HepG2 (cell line): ENCODE measurements at regions not wholly inside any gene's neighbourhood (a gene's known extent, or its start where the extent isn't known, plus 50 kb on each side); places are given as distances from the start of the nearest gene placed in this dataset.

Experiments used
- ATAC-seq: fragments of 200-7000 bp; cut with Tn5 transposase; 3 replicates; pipeline ENCODE4 v1.9.1; 2020; ENCODE audit warnings: mild to moderate bottlenecking, moderate library complexity
- BruUV-seq: library from RNA; stranded (reverse); fragments of 400-500 nt; replicated peaks from 2 replicates; lab custom pipeline; 2021; lab: Mats Ljungman, UMichigan
- CTCF ChIA-PET: fragments of 300-600 bp; formaldehyde crosslinking; extraction: SDS; loops from one replicate; lab custom pipeline; 2021; ENCODE audit warnings: low total read pairs, inconsistent platforms, low intra/inter-chr PET ratio; lab: Yijun Ruan, JAX
- POLR2A ChIA-PET: fragments of 350-600 bp; sonication (Branson Sonifier 250); formaldehyde crosslinking; loops from one replicate; lab custom pipeline; 2020; ENCODE audit warnings: antibody characterized with exemption, inconsistent platforms; lab: Yijun Ruan, JAX
- DNase-seq: peaks from one replicate; pipeline ENCODE4 v3.0.0-alpha.2; 2015; ENCODE audit warnings: low spot score
- FAIRE-seq: peaks from 3 replicates; lab custom pipeline; 2011; peaks lifted over from hg19 to GRCh38; lab: Jason Lieb, UNC
- H2AFZ ChIP-seq: one replicate; pipeline ENCODE4 v1.6.1; 2011; ENCODE audit warnings: low read length, inconsistent platforms
- H3K27ac ChIP-seq: fragments of 300-600 bp; 3 replicates; pipeline ENCODE4 v1.8.0; 2011; ENCODE audit warnings: mixed run types, mild to moderate bottlenecking, mixed read lengths, low read length, inconsistent platforms; ENCODE audit not compliant: insufficient read depth; ENCODE audit errors: extremely low read length
- H3K27me3 ChIP-seq, 2 experiments: fragments of 200-600 bp in 1 of 2; 2 replicates in 1 of 2; 3 replicates in 1 of 2; pipeline versions ENCODE4 v1.6.0 to v1.8.0; 2011; ENCODE audit warnings: low read length in 2 of 2, mild to moderate bottlenecking in 2 of 2, moderate library complexity in 2 of 2, inconsistent platforms in 1 of 2; ENCODE audit not compliant: insufficient read depth in 2 of 2, control insufficient read depth in 1 of 2
- H3K36me3 ChIP-seq, 2 experiments: fragments of 200-600 bp in 1 of 2; replicated peaks in 1 of 2; 2 replicates in 1 of 2; 3 replicates in 1 of 2; pipeline versions ENCODE4 v1.5.1 to v1.8.0; 2011; ENCODE audit warnings: low read length in 2 of 2, inconsistent platforms in 1 of 2; ENCODE audit not compliant: insufficient read depth in 2 of 2, control insufficient read depth in 1 of 2
- H3K4me1 ChIP-seq: 2 replicates; pipeline ENCODE4 v1.5.1; 2012; ENCODE audit warnings: low read length, inconsistent platforms; ENCODE audit not compliant: insufficient read depth
- H3K4me2 ChIP-seq: 2 replicates; pipeline ENCODE4 v1.6.0; 2011; ENCODE audit warnings: low read depth, low read length, inconsistent platforms
- H3K4me3 ChIP-seq, 3 experiments: fragments of 200-600 bp in 1 of 3; sonication (generic), shearing (Covaris generic) in 1 of 3; replicated peaks in 1 of 3; 2 replicates each; pipeline ENCODE4 v1.5.1; 2011 to 2016; ENCODE audit warnings: low read length in 3 of 3, inconsistent platforms in 2 of 3, low read depth in 2 of 3, mild to moderate bottlenecking in 2 of 3, control low read depth in 1 of 3, mixed read lengths in 1 of 3; ENCODE audit not compliant: insufficient read depth in 1 of 3
- H3K79me2 ChIP-seq: one replicate; pipeline ENCODE4 v1.6.1; 2011; ENCODE audit warnings: low read length, inconsistent platforms; ENCODE audit not compliant: insufficient read depth
- H3K9ac ChIP-seq: 2 replicates; pipeline ENCODE4 v1.6.0; 2011; ENCODE audit warnings: mild to moderate bottlenecking, low read depth, low read length, inconsistent platforms; ENCODE audit not compliant: insufficient read depth
- H3K9me3 ChIP-seq: 2 replicates; pipeline ENCODE4 v1.5.1; 2012; ENCODE audit warnings: mild to moderate bottlenecking, low read length
- H4K20me1 ChIP-seq: 2 replicates; pipeline ENCODE4 v1.6.0; 2011; ENCODE audit warnings: inconsistent platforms, mild to moderate bottlenecking, low read length, moderate library complexity; ENCODE audit not compliant: insufficient read depth
- ARNT2 ChIP-seq: sonication (generic); formaldehyde crosslinking; IDR thresholded peaks from 2 replicates; pipeline ENCODE4 v1.8.0; 2022; ENCODE audit warnings: mild to moderate bottlenecking, low read depth, missing genetic modification reagents, moderate library complexity
- ATF4 ChIP-seq, 2 experiments: fragments of 450-650 bp in 1 of 2; sonication (generic) in 1 of 2; formaldehyde crosslinking; IDR thresholded peaks; 2 replicates each; pipeline versions ENCODE4 v1.5.0 to v1.8.0; 2020 to 2022; ENCODE audit warnings: mild to moderate bottlenecking in 1 of 2, missing genetic modification reagents in 1 of 2
- BHLHE40 ChIP-seq: IDR thresholded peaks from 2 replicates; pipeline ENCODE4 v1.6.1; 2011; ENCODE audit warnings: low read length, improper control_type of control experiment
- FOXP4 ChIP-seq: sonication (generic); formaldehyde crosslinking; IDR thresholded peaks from 2 replicates; pipeline ENCODE4 v1.4.0; 2020; ENCODE audit warnings: missing genetic modification reagents
- GTF2F1 ChIP-seq: fragments of 150-350 bp; IDR thresholded peaks from 2 replicates; pipeline ENCODE4 v1.6.1; 2014; ENCODE audit warnings: low read length
- IRF2 ChIP-seq: IDR thresholded peaks from 2 replicates; pipeline ENCODE4 v1.6.1; 2018; ENCODE audit warnings: missing genetic modification reagents, missing compliant biosample characterization
- NFE2 ChIP-seq: sonication (generic); formaldehyde crosslinking; IDR thresholded peaks from 2 replicates; pipeline ENCODE4 v1.4.0; 2020; ENCODE audit warnings: missing genetic modification reagents
- PRMT3 ChIP-seq: sonication (generic); formaldehyde crosslinking; IDR thresholded peaks from 2 replicates; pipeline ENCODE4 v1.8.1; 2022; ENCODE audit warnings: low read depth, mild to moderate bottlenecking, moderate library complexity, missing genetic modification reagents, borderline replicate concordance
- ZGPAT ChIP-seq: IDR thresholded peaks from 2 replicates; pipeline ENCODE4 v1.6.1; 2016; ENCODE audit warnings: mild to moderate bottlenecking
- ZNF329 ChIP-seq: sonication (generic); formaldehyde crosslinking; IDR thresholded peaks from 2 replicates; pipeline ENCODE4 v1.9.0; 2021; ENCODE audit warnings: low read depth, mild to moderate bottlenecking, missing genetic modification reagents
- ZNF441 ChIP-seq: sonication (generic); formaldehyde crosslinking; IDR thresholded peaks from 2 replicates; pipeline ENCODE4 v1.7.0; 2021; ENCODE audit warnings: missing genetic modification reagents, borderline replicate concordance
- ZNF597 ChIP-seq: sonication (generic); formaldehyde crosslinking; IDR thresholded peaks from 2 replicates; pipeline ENCODE4 v1.5.0; 2020; ENCODE audit warnings: missing genetic modification reagents
- WGBS: methylation state at CpG from one replicate; pipeline ENCODE4 v1.1.6; 2017; ENCODE audit warnings: low lambda C conversion rate; 5-methylcytosine and 5-hydroxymethylcytosine counted together
- in situ Hi-C: cut with HindIII; loops from 2 replicates; pipeline ENCODE4 v1.10.0; 2017; ENCODE audit warnings: low pct_unique_long_range_greater_than_20kb; ENCODE audit not compliant: extremely low pct_ligation_motif_present
- intact Hi-C: fragments of 100-400 bp; cut with micrococcal nuclease; formaldehyde crosslinking; loops from one replicate; pipeline ENCODE4 v1.10.0; 2022; ENCODE audit not compliant: unreplicated experiment

- TF ChIP-seq ZNF329 (no peak), NFE2 (CRISPR knock-in tag) (no peak), FOXP4 (CRISPR knock-in tag) (no peak), BHLHE40 (no peak), PRMT3 (no peak)
- WGBS, result 47% methylated on average over 5 of the region's 5 CpGs
- in situ Hi-C loops (no loop called here), intact Hi-C loops (no loop called here)
- DNase-seq (no peak), FAIRE-seq (no peak), ATAC-seq (no peak)
- Histone ChIP-seq H3K4me2 (no peak overlapping the region), H3K4me3 (no peak overlapping the region), H3K79me2 (no peaks in the 10 kb centered on the region), H3K27ac (no peak overlapping the region), H3K9me3 (no peaks in the 10 kb centered on the region), H3K36me3 (no peaks in the 10 kb centered on the region), H3K9ac (no peak overlapping the region), H2AFZ (no peak overlapping the region), H4K20me1 (no peaks in the 10 kb centered on the region), H3K27me3 (peaks cover 0 to 10% of the 10 kb centered on the region in 2 experiments; a peak in 3 of 5 replicates), H3K4me1 (no peaks in the 10 kb centered on the region)
- no TSS peak for BruUV-seq
- ChIA-PET CTCF (no interaction called here), POLR2A (no interaction called here)
These were observed 230.6 kb upstream of the ID2 start for GRCh38 chr2:8451273-8451672.

- Histone ChIP-seq H3K4me1 (no peaks in the 10 kb centered on the region), H3K36me3 (no peaks in the 10 kb centered on the region), H3K9ac (no peak overlapping the region), H3K9me3 (no peaks in the 10 kb centered on the region), H2AFZ (no peak overlapping the region), H4K20me1 (no peaks in the 10 kb centered on the region), H3K79me2 (no peaks in the 10 kb centered on the region), H3K27me3 (peaks cover 0 to 10% of the 10 kb centered on the region in 2 experiments; a peak in 3 of 5 replicates), H3K27ac (no peak overlapping the region), H3K4me2 (no peak overlapping the region), H3K4me3 (no peak overlapping the region)
- no peak for TF ChIP-seq ZNF441 (CRISPR knock-in tag)
- no peak for TF ChIP-seq ZNF597 (CRISPR knock-in tag)
- no peak for TF ChIP-seq ATF4 (CRISPR knock-in tag; IDR thresholded peaks at IDR 0.05)
- TF ChIP-seq IRF2 (CRISPR knock-in tag), result no peak
- no peak for TF ChIP-seq GTF2F1
- TF ChIP-seq ZGPAT (CRISPR knock-in tag), result no peak
- no peak for TF ChIP-seq ARNT2
- no TSS peak for BruUV-seq
- CTCF ChIA-PET, result no interaction called here
- FAIRE-seq (no peak), ATAC-seq (no peak), DNase-seq (no peak)
- intact Hi-C loops (no loop called here), in situ Hi-C loops (no loop called here)
- WGBS, result 44% methylated on average over 5 of the region's 5 CpGs
- POLR2A ChIA-PET, result no interaction called here
These were observed 229.6 kb upstream of the ID2 start for GRCh38 chr2:8452296-8452695.
